GM21723 (cell line): ENCODE measurements at regions not wholly inside any gene's neighbourhood (a gene's known extent, or its start where the extent isn't known, plus 50 kb on each side); places are given as distances from the start of the nearest gene placed in this dataset.
"Not testable (repeated sequence)": the region's sequence is repeated elsewhere in the genome, so short reads cannot be mapped to it uniquely, and the experiment has no call there.

ENCODE experiments used
- ATAC-seq: cut with Tn5 transposase; IDR thresholded peaks from one replicate; pipeline ENCODE4 v1.9.1; 2021; ENCODE audit warnings: mild to moderate bottlenecking, moderate library complexity; ENCODE audit not compliant: unreplicated experiment

DNA sequence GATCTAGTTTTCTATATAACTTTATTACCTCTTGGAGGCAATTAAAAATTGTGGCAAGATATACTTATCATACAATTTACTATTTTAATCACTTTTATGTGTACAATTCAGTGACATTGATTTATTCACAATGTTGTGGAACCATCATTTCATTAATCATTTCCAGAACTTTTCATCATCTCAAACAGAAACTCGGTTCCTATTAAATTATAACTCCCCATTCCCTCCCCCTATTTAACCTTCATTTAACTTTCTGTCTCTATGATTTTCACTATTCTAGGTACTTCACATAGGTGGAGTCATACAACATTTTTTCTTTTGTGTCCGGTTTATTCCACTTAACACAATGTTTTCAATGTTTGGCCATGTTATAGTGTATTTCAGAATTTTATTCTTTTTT is 252.8 kb downstream of the REEP3 start:
- ATAC-seq = no peak

DNA sequence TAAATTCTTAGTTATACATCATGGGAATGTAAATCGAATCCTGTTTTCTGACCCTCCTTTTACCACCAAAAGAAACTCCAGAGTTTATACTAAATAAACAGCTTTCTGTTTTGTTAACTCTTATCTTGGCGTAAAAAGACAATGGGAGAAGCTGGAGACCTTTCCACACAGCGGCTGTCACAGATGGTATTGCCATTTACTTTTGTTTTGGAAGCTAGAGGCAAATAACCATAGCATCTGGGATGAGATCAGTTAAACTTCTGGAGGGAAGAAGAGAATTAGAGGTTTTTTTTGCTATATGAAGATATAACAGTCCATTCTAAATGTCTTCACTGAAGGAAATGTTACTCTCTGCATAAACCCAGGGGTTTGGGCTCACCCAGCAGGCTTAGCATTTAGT is 258.9 kb downstream of the REEP3 start:
- no peak for ATAC-seq

DNA sequence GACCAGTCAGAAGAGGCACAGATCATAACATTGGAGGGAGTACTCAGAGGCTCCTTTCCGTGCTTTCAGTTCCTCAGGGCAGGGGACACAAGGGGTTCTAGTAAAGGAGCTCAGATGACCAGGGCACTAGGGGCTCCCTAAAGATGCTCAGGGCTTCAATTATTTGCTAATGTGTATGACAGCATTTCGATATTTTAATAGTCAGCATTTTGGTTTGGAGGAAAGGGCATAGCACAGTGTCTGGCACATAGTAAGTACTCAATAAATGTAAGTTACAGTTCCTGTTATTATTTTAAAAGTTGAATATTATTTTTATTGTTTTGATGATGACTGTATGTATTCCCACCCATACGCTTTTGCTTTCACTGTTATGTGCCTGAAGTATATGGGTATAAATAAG is 260.0 kb downstream of the REEP3 start:
- no peak for ATAC-seq

DNA sequence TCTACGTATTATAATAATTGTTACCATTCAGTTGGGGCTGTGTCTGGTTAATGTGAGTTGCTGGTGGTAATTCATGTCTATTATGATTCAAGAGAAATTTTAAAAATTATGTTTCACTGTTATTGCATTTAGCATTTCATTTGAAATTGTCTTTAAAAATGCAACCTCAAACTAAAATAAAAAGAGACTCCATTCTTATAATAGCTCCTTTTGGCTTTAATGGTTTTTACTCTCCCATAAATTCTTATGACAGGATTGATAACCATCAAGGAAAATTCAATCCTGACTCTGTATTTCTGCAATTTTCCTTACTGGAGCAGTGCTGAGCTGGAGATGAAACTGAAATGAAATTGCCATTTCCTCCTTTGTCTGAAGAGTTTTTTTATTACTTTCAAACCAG is 262.7 kb downstream of the REEP3 start:
- no peak for ATAC-seq

DNA sequence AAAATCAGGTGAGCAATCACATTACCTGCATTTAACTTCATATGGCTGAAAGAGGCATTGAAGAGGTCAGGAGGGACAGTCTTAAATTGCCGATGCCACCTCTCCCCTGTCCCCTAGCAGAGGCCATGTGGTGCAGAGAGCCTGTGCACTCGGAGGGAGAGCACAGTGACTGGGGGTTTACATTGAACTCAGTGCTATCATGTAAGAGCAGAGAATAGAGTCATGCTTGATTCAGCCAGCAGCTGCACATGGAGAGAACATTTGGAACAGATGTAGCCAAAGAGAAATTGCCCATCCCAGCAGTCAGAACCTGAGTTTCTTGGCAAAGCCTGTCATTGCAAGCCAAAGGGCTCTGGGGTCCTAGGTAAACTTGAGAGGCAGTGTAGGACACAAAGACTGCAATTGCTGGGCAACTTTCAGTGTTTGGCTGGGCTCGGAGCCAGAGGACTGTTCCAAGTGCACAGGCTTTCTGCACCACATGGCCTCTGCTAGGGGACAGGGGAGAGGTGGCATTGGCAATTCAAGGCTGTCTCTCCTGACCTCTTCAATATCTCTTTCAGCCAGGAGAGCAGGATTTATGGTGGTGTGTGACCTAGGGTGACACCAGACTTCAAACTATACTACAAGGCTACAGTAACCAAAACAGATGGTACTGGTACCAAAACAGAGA is 267.1 kb downstream of the REEP3 start:
- no peak for ATAC-seq

DNA sequence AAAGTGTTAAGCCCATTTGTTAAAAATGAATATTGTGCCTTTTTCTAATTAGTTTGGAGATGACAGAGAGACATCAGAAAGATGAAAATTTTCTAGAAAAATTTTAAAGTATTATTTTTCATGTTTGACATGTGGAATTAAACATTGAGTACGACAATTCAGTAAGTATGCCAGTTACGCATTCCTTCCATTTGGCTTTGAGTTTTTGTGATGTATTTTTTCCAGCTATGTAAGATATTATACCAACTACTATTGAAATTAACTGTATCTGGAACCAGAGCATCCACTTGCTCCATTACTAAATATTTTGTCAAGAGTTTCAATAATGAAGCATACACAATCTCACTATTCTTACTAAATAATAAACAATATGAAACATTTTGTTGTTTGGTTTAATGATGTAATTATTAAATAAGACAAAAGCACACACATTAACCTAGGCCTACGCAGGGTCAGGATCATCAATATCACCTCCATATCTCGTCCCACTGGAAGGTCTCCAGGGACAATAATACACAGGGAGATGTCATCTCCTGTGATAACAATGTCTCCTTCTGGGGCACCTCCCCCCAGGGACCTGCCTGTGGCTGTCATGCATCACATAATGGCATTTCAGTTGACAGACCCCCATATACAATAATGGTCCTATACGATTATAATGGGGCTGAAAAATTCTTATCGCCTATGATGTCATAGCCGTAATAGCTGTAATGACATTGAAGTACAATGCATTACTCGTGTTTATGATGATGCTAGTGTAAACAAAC is 274.1 kb downstream of the REEP3 start:
- ATAC-seq = no peak

DNA sequence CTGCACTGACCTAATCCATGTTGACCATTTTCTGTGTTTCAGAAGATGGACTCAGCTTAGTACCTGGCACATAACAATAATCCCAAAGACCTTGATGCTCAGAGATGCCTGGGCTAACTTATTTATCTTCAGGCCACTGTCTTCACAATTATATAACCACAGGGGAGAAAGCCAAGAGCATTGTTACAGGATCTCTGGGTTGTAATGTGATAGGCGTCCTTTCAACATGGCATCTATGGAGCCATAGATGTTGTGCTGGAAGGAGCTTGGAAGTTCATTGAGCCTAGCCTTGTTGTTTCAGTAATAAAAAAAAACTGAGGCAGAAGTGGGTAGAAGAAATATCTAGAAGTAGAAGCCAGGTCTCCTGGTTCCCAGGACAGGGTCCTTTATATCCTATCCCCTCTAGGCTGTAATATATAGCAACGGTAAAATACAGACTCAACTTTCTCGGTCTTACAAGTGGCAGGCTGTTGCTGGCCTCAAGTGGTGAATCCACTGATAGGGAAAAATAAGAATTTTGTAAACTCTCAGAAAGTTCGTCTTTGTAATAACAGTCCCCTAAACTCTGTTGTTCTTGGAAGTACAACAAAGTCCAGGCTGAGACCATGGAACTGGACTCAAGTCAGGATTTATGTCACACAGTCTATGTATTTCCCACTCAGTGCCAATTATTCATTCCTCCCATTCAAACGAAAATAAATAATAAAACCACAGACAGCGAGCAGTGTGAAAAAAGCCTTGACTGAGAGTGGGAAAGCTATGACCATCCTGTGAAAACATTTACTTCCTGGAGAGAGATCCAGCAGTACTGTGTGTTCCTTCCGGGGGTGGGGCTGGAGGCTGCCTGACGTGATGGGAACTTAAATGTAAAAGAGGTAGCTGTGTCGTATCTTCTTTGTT is 277.6 kb downstream of the REEP3 start:
- no peak for ATAC-seq

DNA sequence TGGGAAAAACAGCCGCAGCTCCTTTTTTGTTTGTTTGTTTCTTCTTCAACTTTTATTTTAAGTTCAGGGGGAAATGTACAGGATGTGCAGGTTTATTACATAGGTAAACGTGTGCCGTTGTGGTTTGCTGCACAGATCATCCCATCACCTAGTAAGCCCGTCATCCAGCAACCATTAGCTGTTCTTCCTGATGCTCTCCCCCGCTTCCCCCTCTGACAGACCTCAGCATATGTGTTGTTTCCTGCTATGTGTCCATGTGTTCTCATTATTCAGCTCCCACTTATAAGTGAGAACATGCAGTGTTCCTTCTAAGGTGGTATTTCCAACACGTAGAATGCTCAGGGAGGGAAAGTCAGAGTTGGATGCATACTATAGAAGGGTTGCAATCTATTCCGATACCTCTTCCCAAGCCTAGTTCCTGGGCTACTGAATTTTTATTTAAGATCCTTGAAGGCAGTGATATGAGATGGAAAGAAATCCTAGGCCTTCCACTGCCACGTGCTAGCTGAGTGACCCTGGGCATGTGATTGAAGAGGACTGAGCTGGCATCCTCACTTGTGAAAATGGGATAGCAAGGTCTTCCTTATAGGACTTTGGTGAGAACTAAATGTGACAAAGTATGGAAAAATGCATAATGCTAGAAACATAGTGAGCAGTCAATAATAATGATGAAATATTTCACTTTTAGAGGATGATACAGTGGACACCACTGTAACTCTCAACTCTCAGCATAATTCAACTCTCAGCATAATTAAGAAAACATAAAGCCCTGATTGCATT is 278.5 kb downstream of the REEP3 start:
- ATAC-seq = no peak

DNA sequence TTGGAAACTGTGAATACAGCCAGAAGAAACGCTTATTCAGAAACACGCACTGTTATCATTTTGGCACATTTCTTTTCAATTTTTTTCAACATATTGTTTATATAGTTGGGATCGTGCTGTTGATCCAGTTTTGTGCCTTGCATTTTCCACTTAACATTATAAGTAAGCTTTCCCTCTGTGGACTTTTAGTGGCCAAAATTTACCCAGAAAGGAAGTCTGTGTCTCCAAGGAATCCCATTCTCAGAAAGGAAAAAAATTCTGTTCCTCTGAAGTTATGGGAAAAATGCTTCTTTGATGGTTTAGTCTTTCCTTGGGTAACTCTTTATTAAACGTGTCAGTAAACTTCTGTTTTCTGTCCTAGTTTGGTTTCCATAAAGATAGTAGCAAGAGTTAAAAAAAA is 280.0 kb downstream of the REEP3 start:
- no peak for ATAC-seq

DNA sequence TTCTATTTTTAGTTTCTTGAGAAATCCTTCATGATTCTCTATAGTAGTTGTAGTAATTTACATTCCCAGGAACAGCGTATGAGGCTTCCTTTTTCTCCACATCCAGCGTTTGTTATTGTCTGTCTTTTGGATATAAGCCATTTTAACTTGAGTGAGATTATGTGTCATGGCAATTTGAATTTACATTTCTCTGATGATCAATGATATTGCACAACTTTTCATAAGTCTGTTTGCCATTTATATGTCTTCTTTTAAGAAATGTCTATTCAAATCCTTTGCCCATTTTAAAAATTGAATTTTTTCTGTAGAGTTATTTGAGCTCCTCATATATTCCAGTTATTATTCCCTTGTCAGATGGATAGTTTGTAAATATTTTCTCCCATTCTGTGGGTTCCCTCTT is 285.1 kb downstream of the REEP3 start:
- ATAC-seq = no peak

DNA sequence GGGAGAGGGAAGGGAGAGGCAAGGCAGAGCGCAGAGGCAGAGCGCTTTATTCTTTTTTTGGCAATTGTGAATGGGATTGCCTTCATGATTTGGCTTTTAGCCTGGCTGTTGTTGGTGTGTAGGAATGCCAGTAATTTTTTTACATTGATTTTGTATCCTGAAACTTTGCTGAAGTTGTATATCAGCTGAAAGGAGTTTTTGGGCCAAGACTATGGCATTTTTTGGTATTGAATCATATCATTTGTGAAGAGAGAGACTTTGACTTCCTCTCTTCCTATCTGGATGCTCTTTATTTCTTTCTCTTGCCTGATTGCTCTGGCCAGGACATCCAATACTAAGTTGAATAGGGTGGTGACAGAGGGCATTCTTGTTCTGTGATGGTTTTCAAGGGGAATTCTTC is 291.3 kb downstream of the REEP3 start:
- no peak for ATAC-seq

DNA sequence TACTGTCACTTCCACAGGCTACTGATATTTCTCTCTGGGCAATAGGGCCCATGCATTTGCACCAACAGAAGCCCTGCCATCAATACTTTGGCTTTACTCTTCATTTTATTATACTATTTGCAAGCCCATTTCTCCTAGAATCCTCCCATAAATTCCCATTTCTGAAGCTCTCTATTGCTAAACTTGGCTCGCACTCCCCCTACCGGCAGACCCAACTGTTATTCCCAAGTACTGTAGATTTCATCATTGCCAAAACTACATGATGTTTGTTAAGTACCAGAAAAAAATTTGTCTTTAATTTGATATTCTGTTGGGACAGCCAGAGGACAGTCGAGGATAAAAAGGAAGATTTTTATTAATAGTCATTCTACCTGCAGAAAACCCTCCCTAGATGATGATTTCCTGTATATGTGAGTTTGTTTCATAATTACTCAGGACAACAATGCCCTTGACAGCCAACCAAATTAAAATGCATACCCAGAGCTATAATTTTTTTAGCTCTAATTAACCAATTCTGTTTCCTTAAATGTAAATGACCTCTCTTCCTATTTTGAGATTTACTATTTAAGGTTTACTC is 298.6 kb downstream of the REEP3 start:
- no peak for ATAC-seq

DNA sequence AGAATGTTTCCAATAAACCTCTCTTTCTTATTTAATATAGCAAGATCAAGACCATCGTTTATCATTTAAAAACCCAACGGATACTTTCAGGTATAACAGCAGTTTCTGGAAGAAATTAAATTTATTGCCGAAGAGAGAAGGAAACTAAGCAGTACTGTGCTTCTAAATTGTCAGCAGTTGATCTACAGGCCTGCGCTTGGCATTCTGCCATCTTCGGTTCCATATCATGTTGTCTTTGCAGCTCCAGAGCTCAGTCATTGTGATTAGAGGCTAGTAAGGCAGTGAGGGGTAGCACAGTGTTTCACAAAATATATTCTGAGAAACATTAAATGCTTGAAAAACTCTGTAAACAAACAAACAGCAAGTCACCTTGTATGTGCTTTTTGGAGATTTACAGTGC is 301.3 kb downstream of the REEP3 start:
- ATAC-seq = no peak

DNA sequence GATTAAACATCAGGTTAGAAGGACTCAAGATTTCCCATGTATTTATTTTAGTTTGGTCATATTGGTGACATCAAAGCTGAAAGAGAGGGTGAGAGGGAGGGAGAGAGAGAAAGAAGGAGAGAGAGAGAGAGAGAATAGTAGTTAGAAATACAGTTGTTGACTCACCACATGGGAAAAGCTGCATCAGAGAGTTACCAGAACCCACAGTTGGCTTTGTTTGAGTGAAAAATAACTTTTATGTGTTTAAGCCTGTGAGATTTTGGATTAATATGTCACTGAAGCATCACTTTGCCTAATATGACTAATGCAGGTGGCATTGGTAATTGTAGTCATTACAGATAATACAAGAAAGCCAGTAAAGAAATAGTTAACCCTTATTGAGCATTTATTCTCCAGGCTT is 303.9 kb downstream of the REEP3 start:
- no peak for ATAC-seq

DNA sequence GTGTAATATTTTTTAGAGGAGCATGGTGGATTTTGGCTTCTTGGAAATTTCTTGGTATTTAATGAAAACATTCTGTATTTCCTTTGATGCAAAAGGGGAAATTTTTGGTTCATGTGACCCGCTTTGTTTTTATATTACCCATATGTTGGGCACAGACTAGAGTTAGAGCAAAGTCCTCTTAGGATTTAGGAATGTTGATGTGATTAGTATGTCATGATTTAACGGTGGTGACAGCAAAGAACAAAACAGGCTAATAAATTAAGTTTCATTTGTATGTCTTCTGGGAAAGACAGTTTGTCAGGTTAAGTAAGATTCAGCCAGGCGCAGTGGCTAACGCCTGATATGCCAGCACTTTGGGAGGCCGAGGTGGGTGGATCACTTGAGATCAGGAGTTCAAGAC is 304.6 kb downstream of the REEP3 start:
- ATAC-seq = no peak

DNA sequence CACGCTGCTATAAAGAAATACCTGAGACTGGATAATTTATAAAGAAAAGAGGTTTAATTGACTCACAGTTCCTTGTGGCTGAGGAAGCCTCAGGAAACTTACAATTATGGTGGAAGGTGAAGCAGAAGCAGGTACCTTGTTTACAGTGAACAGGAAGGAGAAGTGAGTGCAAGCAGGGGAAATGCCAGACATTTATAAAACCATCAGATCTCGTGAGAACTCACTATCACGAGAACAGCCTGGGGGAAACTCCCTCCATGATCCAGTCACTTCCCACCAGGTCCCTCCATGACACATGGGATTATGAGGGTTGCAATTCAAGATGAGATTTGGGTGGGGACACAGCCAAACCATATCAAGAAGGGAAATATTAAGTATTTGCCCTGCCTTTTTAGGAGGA is 305.8 kb downstream of the REEP3 start:
- ATAC-seq = not testable (repeated sequence)

DNA sequence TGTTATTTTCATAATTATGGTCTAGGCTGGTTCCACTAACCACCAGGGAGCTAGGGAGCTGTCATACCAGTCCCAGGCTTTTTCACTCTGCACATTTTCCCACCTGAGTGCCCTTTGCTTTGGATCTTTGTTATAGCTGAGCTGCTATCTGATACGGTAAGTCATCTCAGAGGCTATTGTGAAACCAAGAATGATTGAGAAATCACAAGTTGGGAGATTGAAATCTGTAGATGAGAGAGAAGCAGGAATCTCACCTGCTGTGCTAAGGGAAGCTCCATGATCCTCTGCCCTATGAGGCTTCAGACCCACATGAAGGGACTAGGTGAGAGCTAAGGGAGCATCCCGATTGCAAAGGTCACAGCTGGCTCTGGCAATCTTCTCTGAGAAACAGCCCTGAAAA is 307.8 kb downstream of the REEP3 start:
- no peak for ATAC-seq

DNA sequence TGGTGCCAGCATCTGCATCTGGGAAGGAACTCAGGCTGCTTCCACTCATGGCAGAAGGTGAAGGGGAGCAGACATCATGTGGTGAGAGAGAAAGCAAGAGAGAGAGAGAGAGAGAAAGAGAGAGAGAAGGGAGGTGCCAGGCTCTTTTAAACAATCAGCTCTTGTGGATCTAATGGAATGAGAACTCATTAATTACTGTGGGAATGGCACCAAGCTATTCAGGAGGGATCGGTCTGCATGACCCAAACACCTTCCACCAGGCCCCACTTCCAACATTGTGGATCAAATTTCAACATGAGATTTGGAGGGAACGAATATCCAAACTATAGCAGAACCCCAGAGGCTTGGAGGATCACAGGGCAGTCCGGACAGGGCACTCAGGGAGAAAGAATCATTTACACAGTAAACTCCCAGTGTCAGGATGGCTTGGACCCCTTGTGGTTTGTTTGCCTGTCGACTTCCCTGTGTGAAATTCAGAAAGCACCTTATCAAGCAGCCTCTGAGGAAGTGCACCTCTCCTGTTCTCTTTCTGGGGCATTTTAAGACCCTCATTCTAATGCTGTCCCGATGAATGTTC is 308.5 kb downstream of the REEP3 start:
- ATAC-seq = no peak

DNA sequence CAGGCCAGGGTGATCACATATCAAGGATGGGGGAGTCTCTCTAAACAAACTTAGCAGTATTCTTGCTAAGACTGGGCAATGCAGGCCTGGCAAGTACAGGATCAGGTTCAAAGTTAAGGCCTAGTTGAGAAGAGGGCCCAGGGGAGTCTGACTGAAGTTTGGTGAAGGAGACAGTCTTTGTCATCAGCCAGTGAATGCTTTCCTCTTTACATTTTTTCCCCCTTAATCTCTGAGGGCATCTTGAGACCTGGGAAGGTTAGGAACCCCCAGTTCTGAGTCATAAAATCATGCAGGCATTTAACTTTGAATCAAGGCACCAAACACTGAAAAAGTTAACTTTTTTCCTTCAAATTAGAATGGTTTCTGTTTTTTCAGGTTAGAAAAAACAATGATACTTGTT is 311.5 kb downstream of the REEP3 start:
- ATAC-seq = no peak

DNA sequence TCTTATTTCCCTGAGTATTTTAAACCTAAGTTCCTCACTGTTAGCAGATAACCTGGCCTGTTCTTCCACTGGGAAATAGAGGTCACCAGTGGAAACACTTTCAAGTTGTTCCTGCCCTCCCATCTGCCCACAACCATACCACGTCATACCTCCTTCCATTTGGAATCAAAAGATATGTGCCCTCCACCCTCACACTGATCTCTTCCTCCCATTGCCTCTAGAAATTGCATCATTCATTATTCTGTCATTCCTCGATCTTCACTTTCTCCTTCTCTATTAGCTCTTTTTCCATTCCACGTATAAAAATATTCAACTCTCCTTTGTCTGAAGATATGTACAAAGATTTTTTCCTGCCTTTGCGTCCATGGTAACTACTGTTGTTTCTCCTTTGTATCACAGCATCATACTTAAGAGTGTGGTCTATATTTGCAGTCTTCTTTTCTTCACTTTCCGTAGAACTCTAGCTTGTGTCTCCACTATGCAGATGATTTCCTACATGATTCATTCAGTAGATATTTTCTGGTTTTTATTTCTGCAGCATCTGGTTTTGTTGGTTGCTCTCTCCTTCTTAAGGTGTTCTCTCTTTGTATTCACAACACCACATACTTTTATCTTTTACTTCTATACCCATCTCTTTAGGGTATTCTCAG is 312.3 kb downstream of the REEP3 start:
- ATAC-seq = no peak
